ENCODE measurements at regions not wholly inside any gene's neighbourhood (a gene's known extent, or its start where the extent isn't known, plus 50 kb on each side); places are given as distances from the start of the nearest gene placed in this dataset.

DNA sequence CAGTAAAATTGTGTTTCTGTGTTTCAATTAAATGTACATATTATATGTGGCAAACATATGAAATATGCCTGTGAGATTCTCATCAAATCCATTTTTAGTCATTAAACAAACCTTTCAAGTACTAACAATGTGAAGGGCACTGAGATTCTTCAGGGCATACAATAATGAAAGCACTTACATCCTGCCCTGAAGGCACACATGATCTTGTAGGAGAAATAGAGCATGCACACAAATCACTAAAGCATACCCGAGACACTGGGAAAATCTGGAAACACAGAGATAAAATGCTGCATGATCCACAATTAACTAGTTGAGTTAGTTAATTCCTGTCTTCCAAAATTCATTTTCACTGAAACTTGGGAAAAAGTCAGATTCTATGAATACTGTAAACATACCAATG, 810.5 kb upstream of the NECTIN3 start:
- TF ChIP-seq EP300 (IDR thresholded peaks at IDR 0.05; ENCODE audit: borderline replicate concordance) (no peak), TAF1 (IDR thresholded peaks at IDR 0.05; ENCODE audit: low read depth) (no peak), CEBPB (IDR thresholded peaks at IDR 0.05) (no peak), TEAD4 (IDR thresholded peaks at IDR 0.05) (no peak), ZBTB7A (IDR thresholded peaks at IDR 0.05; ENCODE audit: low read depth) (no peak), EGR1 (IDR thresholded peaks at IDR 0.05) (no peak), YY1 (IDR thresholded peaks at IDR 0.05; ENCODE audit: low read depth) (no peak), RAD21 (IDR thresholded peaks at IDR 0.05; ENCODE audit: low read depth) (no peak), FOXM1 (IDR thresholded peaks at IDR 0.05; ENCODE audit: borderline replicate concordance, low read depth) (no peak)
- TF ChIP-seq, protein P1, sequence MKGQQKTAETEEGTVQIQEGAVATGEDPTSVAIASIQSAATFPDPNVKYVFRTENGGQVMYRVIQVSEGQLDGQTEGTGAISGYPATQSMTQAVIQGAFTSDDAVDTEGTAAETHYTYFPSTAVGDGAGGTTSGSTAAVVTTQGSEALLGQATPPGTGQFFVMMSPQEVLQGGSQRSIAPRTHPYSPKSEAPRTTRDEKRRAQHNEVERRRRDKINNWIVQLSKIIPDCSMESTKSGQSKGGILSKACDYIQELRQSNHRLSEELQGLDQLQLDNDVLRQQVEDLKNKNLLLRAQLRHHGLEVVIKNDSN (IDR thresholded peaks at IDR 0.05) = no peak
- TF ChIP-seq, protein P2, sequence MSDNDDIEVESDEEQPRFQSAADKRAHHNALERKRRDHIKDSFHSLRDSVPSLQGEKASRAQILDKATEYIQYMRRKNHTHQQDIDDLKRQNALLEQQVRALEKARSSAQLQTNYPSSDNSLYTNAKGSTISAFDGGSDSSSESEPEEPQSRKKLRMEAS (IDR thresholded peaks at IDR 0.05) = no peak
- TF ChIP-seq, protein P3, sequence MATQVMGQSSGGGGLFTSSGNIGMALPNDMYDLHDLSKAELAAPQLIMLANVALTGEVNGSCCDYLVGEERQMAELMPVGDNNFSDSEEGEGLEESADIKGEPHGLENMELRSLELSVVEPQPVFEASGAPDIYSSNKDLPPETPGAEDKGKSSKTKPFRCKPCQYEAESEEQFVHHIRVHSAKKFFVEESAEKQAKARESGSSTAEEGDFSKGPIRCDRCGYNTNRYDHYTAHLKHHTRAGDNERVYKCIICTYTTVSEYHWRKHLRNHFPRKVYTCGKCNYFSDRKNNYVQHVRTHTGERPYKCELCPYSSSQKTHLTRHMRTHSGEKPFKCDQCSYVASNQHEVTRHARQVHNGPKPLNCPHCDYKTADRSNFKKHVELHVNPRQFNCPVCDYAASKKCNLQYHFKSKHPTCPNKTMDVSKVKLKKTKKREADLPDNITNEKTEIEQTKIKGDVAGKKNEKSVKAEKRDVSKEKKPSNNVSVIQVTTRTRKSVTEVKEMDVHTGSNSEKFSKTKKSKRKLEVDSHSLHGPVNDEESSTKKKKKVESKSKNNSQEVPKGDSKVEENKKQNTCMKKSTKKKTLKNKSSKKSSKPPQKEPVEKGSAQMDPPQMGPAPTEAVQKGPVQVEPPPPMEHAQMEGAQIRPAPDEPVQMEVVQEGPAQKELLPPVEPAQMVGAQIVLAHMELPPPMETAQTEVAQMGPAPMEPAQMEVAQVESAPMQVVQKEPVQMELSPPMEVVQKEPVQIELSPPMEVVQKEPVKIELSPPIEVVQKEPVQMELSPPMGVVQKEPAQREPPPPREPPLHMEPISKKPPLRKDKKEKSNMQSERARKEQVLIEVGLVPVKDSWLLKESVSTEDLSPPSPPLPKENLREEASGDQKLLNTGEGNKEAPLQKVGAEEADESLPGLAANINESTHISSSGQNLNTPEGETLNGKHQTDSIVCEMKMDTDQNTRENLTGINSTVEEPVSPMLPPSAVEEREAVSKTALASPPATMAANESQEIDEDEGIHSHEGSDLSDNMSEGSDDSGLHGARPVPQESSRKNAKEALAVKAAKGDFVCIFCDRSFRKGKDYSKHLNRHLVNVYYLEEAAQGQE (IDR thresholded peaks at IDR 0.05; ENCODE audit: low read depth) = no peak

Measured in Ishikawa (cell line).